ENCODE measurements at regions not wholly inside any gene's neighbourhood (a gene's known extent, or its start where the extent isn't known, plus 50 kb on each side); places are given as distances from the start of the nearest gene placed in this dataset.

DNA sequence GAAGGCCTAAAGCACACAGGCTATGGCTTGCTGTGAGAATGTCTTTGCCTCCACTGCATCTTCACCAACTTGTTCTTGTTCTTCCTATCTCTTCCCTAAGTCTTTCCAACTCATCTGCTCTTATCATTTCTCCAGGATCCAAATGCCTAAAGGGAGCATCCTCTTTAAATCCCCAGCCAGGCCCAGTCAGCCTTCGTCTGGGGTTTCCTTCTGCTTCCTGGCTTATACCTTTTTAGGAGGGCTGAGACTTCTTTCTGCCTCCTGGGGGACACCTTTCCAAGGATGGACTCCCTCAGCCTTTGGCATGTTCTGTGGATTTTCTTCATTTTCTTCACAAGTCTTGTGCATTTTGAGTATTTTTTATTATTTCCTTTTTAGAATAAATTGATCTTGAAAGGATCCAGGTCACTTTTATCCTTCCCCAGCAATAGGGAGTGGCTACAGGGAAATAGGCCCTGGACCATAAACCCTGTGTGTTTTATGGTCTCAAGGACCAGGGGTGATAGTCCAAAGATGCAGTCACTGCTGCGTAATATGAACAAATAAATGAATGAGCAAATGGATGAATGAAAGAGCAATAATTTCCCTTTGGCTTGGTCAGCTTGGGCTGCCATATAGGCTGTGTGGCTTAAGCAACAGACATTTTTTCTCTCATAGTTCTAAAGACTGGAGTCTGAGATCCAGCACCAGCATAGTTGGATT lies 122.1 kb upstream of the LRIG1 start (continued):
- TF ChIP-seq CBX5 (IDR thresholded peaks at IDR 0.05; ENCODE audit: low read depth, low read length) (no peak), RBBP5 (IDR thresholded peaks at IDR 0.05; ENCODE audit: borderline replicate concordance, low read depth, low read length) (no peak), TBP (IDR thresholded peaks at IDR 0.05; ENCODE audit: low read depth, low read length) (no peak)

Data from H1 (cell line).